Psoas muscle (tissue), 7 donors: ENCODE measurements at regions not wholly inside any gene's neighbourhood (a gene's known extent, or its start where the extent isn't known, plus 50 kb on each side); places are given as distances from the start of the nearest gene placed in this dataset.

Experiments used
- ATAC-seq, 4 donors: fragments of 200-7000 bp; cut with Tn5 transposase; one replicate each; pipeline ENCODE4 v1.9.1; 2020; ENCODE audit warnings: moderate library complexity in 3 of 4, mild to moderate bottlenecking in 2 of 4
- DNase-seq, 2 donors: peaks; one replicate each; pipeline ENCODE4 v3.0.0-alpha.2; 2020
- H3K27ac ChIP-seq: fragments of 200-600 bp; one replicate; pipeline ENCODE4 v1.8.0; 2022
- H3K27me3 ChIP-seq, 3 donors: fragments of 200-600 bp in 1 of 3; one replicate each; pipeline versions ENCODE4 v1.6.1 to v1.8.0; 2013 to 2022; ENCODE audit warnings: low read length in 2 of 3, mild to moderate bottlenecking in 2 of 3, moderate library complexity in 1 of 3; ENCODE audit not compliant: insufficient read depth in 3 of 3
- H3K36me3 ChIP-seq, 2 donors: fragments of 200-600 bp in 1 of 2; one replicate each; pipeline versions ENCODE4 v1.6.1 to v1.8.0; 2013 to 2022; ENCODE audit warnings: low read depth in 1 of 2, mild to moderate bottlenecking in 1 of 2, moderate library complexity in 1 of 2; ENCODE audit not compliant: insufficient read depth in 1 of 2
- H3K4me1 ChIP-seq: fragments of 200-600 bp; one replicate; pipeline ENCODE4 v1.8.0; 2022
- H3K4me3 ChIP-seq: fragments of 200-600 bp; one replicate; pipeline ENCODE4 v1.8.0; 2022; ENCODE audit warnings: mild to moderate bottlenecking
- H3K9me3 ChIP-seq: fragments of 200-600 bp; one replicate; pipeline ENCODE4 v1.8.0; 2022
- CTCF ChIP-seq: fragments of 200-600 bp; IDR thresholded peaks from one replicate; pipeline ENCODE4 v1.8.0; 2022; ENCODE audit warnings: antibody characterized with exemption
- WGBS, 3 donors: extraction: QIAGEN DNeasy Blood & Tissue Kit; methylation state at CpG; one replicate each; pipeline versions ENCODE4 v1.1.6 to v1.1.7; 2013; 5-methylcytosine and 5-hydroxymethylcytosine counted together
- intact Hi-C, 2 donors: fragments of 100-400 bp; cut with DNase I; formaldehyde crosslinking; loops; one replicate each; pipeline versions ENCODE4 v1.11.0 to v1.14.2; 2022
- donor health status: healthy with polysubstance abuse.
- donor health status: DM: no; HTN: no; CAD: no; lungs with moderate emphysema.
- donor health status: Bipolar disorder and iron deficiency.
- donor health status: healthy.
- donor health status: DM: yes; HTN: yes; CAD: no.
- donor health status: DM: no; HTN: no; CAD: no.
- donor health status: DM: yes; HTN: yes; CAD: no.

DNA sequence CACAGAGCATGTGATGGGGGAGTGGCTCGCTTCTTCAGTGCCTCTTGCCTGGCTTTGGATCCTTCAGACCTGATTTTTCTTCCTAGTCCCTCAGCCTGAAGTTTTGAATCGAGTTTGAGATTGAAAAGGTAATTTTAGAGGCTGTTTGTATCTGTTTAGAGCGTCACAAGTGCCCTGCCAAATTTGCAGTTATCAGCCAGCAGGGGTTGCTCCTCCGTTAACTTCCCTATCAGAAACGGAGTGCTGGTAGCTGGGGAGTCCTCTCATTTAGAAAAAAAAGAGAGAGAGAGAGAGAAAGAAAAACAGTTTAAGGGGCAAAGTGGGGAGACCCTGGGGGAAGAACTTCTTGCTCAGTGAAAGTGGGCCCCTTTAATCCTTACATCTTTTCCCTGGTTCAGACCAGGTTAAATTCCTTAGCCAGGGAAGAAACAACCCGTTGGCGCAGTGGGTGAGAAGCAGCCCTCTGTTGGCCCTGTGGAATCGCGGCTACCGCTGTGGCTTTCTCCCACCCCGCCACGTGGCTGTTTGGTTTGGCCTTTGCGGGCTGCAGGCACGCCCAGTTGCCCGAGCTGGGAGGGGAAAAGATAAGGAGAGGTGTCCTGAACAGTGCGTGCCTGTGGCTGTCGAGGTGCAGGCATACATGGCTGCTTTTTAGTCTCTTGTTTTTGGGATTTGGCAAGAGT lies 576.7 kb upstream of the ACO1 start:
- no peak for DNase-seq
- Histone ChIP-seq H3K4me1 (no peaks in the 10 kb centered on the region), H3K4me3 (no peak overlapping the region), H3K27me3 (no peaks in the 10 kb centered on the region), H3K9me3 (no peaks in the 10 kb centered on the region), H3K27ac (no peak overlapping the region), H3K36me3 (no peaks in the 10 kb centered on the region)
- ATAC-seq, result no peak
- WGBS, 3 donors, result 84 to 87% (median 86%) methylated on average over 17 of the region's 17 CpGs
- TF ChIP-seq CTCF, result no peak
- intact Hi-C loops, result loop anchor here in 1 of 2 donors (10.0 kb wide), 1 partner anchor 693 kb away; no protein-coding TSS in a partner anchor

DNA sequence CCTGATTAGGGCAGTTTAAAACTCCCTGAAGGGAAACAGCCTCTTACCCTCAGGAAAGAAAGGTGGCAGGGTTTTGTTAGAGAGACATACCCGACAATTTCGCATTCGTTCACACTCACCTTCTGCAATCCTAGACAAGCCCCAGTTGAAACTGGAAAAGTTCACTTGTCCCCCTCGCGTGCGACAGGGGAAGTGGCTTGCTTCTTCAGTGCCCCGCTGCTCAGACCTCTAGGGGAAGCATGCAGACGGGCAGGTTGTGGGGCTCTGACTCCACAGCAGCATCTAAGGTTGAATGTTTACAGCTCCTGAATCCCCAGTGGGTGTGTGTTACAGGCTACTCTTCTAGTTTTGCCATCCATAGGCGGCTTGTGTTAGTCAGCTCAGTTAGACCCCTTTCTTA lies 575.7 kb upstream of the ACO1 start:
- Histone ChIP-seq H3K27ac (no peak overlapping the region), H3K27me3 (no peaks in the 10 kb centered on the region), H3K36me3 (no peaks in the 10 kb centered on the region), H3K4me1 (no peaks in the 10 kb centered on the region), H3K9me3 (no peaks in the 10 kb centered on the region), H3K4me3 (no peak overlapping the region)
- TF ChIP-seq CTCF, result no peak
- intact Hi-C loops, result loop anchor here in 1 of 2 donors (10.0 kb wide), 1 partner anchor 694 kb away; no protein-coding TSS in a partner anchor
- WGBS, 3 donors, result 84 to 94% (median 86%) methylated on average over 9 of the region's 9 CpGs
- no peak for DNase-seq
- no peak for ATAC-seq

- intact Hi-C loops, result no loop called here
Measured at GRCh38 chr9:31820426-31820825, 564.0 kb upstream of the ACO1 start.

DNA sequence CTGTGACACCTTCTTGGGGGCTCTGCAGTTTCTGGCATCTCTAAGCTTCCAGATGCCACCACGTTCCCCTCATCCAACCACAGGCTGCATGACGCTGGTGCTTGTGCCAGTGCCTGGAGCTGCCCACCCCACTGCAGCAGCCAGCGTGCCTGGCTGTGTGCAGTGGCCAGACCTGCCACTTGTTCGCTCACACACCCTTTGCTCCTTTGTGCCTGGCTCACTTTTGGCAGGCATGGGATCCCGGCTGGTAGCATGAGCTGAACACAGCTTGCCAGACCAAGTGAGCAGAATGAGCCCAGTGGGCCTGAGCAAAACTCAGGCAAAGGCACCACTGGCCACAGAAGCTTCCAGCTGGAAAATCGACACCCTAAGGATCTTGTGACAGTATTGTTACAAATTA lies 562.9 kb upstream of the ACO1 start:
- Histone ChIP-seq H3K9me3 (no peaks in the 10 kb centered on the region), H3K4me3 (no peak overlapping the region), H3K4me1 (no peaks in the 10 kb centered on the region), H3K27ac (no peak overlapping the region), H3K27me3 (no peaks in the 10 kb centered on the region), H3K36me3 (no peaks in the 10 kb centered on the region)
- WGBS, 3 donors, result 67 to 79% (median 73%) methylated on average over 6 of the region's 6 CpGs
- ATAC-seq, result no peak
- DNase-seq, result no peak
- intact Hi-C loops, result no loop called here
- no peak for TF ChIP-seq CTCF

More at GRCh38 chr9:31820426-31820825, 564.0 kb upstream of the ACO1 start:
- Histone ChIP-seq H3K36me3 (no peaks in the 10 kb centered on the region), H3K9me3 (no peaks in the 10 kb centered on the region), H3K27me3 (no peaks in the 10 kb centered on the region), H3K4me3 (no peak overlapping the region), H3K27ac (no peak overlapping the region), H3K4me1 (no peaks in the 10 kb centered on the region)
- no peak for ATAC-seq
- TF ChIP-seq CTCF, result no peak
- no peak for DNase-seq
- WGBS, 3 donors, result 66 to 88% (median 88%) methylated on average over 4 of the region's 4 CpGs

GRCh38 chr9:31823365-31823764 lies 561.1 kb upstream of the ACO1 start:
- no peaks in the 10 kb centered on the region for H3K4me1 ChIP-seq
- H3K9me3 ChIP-seq, result no peaks in the 10 kb centered on the region
- ATAC-seq (no peak), DNase-seq (no peak)
- H3K4me3 ChIP-seq, result no peak overlapping the region
- no peak for TF ChIP-seq CTCF
- H3K27ac ChIP-seq, result no peak overlapping the region
- intact Hi-C loops, result no loop called here
- 79 to 87% (median 82%) methylated on average over 2 of the region's 2 CpGs for WGBS, 3 donors
- H3K36me3 ChIP-seq, result no peaks in the 10 kb centered on the region
- no peaks in the 10 kb centered on the region for H3K27me3 ChIP-seq
